ENCODE measurements at regions not wholly inside any gene's neighbourhood (a gene's known extent, or its start where the extent isn't known, plus 50 kb on each side); places are given as distances from the start of the nearest gene placed in this dataset.

DNA sequence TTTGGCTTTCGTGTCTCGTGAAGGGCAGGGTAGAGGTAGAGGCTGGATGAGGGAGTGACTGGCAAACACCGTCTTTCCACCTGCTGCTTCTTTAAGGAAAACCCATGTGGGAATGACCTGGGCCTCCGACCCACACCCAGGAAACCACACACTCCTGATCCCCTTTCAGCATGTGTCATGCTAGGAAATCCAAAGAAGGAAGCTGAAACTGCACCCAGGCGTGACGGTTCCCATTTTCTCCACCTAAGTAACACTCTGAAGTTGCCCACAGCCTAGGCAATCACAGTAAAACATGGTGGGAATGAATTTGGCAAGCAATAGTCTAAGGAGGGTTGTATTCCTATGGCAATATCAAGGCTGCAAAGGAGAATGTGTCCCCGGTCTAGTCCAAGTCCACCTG is 538.4 kb upstream of the NOX3 start:
- TF ChIP-seq, protein P1, sequence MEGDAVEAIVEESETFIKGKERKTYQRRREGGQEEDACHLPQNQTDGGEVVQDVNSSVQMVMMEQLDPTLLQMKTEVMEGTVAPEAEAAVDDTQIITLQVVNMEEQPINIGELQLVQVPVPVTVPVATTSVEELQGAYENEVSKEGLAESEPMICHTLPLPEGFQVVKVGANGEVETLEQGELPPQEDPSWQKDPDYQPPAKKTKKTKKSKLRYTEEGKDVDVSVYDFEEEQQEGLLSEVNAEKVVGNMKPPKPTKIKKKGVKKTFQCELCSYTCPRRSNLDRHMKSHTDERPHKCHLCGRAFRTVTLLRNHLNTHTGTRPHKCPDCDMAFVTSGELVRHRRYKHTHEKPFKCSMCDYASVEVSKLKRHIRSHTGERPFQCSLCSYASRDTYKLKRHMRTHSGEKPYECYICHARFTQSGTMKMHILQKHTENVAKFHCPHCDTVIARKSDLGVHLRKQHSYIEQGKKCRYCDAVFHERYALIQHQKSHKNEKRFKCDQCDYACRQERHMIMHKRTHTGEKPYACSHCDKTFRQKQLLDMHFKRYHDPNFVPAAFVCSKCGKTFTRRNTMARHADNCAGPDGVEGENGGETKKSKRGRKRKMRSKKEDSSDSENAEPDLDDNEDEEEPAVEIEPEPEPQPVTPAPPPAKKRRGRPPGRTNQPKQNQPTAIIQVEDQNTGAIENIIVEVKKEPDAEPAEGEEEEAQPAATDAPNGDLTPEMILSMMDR (conservative IDR thresholded peaks at IDR 0.05; ENCODE audit: low read depth, low read length): no peak
- TF ChIP-seq MAFK (IDR thresholded peaks at IDR 0.05; ENCODE audit: low read depth, low read length) (no peak), MXI1 (IDR thresholded peaks at IDR 0.05; ENCODE audit: borderline replicate concordance, low read depth, low read length) (no peak), ELK1 (IDR thresholded peaks at IDR 0.05; ENCODE audit: borderline replicate concordance, low read depth, low read length) (no peak)
